ENCODE measurements at regions not wholly inside any gene's neighbourhood (a gene's known extent, or its start where the extent isn't known, plus 50 kb on each side); places are given as distances from the start of the nearest gene placed in this dataset.

DNA sequence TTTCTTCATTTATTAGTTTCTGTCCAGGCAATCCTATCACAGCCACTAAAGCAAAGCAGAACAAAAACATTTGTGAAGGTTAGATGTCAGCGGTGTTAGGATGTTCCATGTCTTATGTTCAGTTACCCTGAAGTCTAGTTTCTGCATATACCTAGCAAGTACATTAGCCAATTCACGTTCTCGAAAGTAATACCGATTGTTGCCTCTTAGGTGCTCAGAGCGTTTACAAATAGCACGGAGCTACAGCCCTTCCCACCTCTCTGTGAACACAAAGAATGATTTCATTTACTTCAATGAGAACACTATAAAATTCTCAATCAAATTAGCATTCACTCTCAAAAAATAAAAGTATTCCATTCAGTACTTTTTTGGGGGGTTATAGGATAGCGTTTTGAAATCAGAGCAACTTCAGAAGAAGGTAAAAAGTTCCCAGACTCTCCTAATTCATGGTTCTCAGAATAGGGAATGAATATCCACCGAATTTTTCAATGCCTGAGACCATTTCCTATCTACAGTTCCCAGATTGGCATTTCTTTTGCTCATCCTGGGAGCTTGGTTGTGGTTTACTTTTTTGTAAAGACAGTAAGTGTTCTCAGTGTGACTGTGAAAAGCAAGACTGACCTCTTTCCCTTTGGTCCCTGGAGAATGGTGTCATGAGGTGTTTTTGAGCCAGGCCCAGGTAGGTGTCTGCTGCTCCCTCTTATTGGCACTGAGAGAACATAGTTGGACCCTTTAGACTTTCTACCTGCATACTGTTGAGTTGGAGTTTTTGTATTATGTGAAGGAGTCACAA lies 488.0 kb upstream of the RGS6 start:
- Histone ChIP-seq H3K27me3 (ENCODE audit: control insufficient read depth in 4 of 4, insufficient read depth in 4 of 4, low read length in 3 of 4) (no peaks in the 10 kb centered on the region), H3K36me3 (ENCODE audit: control insufficient read depth in 4 of 4, insufficient read depth in 3 of 4, low read depth in 1 of 4, low read length in 3 of 4) (no peaks in the 10 kb centered on the region), H3K4me3 (ENCODE audit: low read depth in 1 of 3, low read length in 3 of 3) (no peak overlapping the region), H3K9me3 (ENCODE audit: control insufficient read depth in 4 of 4, low read length in 3 of 4) (no peaks in the 10 kb centered on the region), H3K9ac (ENCODE audit: low read depth in 1 of 2, low read length in 2 of 2) (no peak overlapping the region), H3K4me1 (ENCODE audit: control insufficient read depth in 4 of 4, insufficient read depth in 4 of 4, low read length in 3 of 4) (peaks cover 0 to under 1% (median 0%) of the 10 kb centered on the region in 4 donors), H3K27ac (ENCODE audit: low read depth in 1 of 2, low read length in 2 of 2) (no peak overlapping the region)
- DNase-seq (ENCODE audit: low spot score): no peak
- TF ChIP-seq RXRA (IDR thresholded peaks at IDR 0.05) (no peak), HNF4A (conservative IDR thresholded peaks at IDR 0.05) (no peak), EGR1 (IDR thresholded peaks at IDR 0.05; ENCODE audit: low read depth in 2 of 2) (no peak), GABPA (IDR thresholded peaks at IDR 0.05 in 1 of 2, conservative IDR thresholded peaks at IDR 0.05 in 1 of 2) (no peak), HNF4G (IDR thresholded peaks at IDR 0.05) (no peak), MAX (IDR thresholded peaks at IDR 0.05) (no peak), RAD21 (IDR thresholded peaks at IDR 0.05) (no peak), CTCF (IDR thresholded peaks at IDR 0.05; ENCODE audit: low read depth, low read length, missing input control) (no peak), NR2F2 (IDR thresholded peaks at IDR 0.05) (no peak), YY1 (IDR thresholded peaks at IDR 0.05) (no peak), REST (IDR thresholded peaks at IDR 0.05) (no peak), ZBTB33 (IDR thresholded peaks at IDR 0.05) (no peak)
- 98% methylated on average over 8 of the region's 8 CpGs for WGBS
